ENCODE measurements at regions not wholly inside any gene's neighbourhood (a gene's known extent, or its start where the extent isn't known, plus 50 kb on each side); places are given as distances from the start of the nearest gene placed in this dataset.
"Not testable (repeated sequence)": the region's sequence is repeated elsewhere in the genome, so short reads cannot be mapped to it uniquely, and the experiment has no call there.

GRCh38 chrX:140337263-140337662 is 167.6 kb downstream of the SOX3 start:
- DNase-seq, result no peak

- no peak for DNase-seq
These were observed 186.6 kb downstream of the SOX3 start for GRCh38 chrX:140318296-140318695.

- DNase-seq, result no peak
These were observed 187.4 kb downstream of the SOX3 start for GRCh38 chrX:140317462-140317861.

GRCh38 chrX:140298960-140299825 is 205.7 kb downstream of the SOX3 start:
- no peak for DNase-seq

GRCh38 chrX:140297273-140297672 is 207.6 kb downstream of the SOX3 start:
- DNase-seq, result no peak

GRCh38 chrX:140292961-140293360 is 211.9 kb downstream of the SOX3 start:
- DNase-seq, result no peak

- DNase-seq, result no peak
These were observed 212.7 kb downstream of the SOX3 start for GRCh38 chrX:140292188-140292587.

GRCh38 chrX:140274811-140275525 is 229.9 kb downstream of the SOX3 start:
- no peak for DNase-seq

- no peak for DNase-seq
These were observed 230.9 kb downstream of the SOX3 start for GRCh38 chrX:140273921-140274320.

- no peak for DNase-seq
These were observed 254.5 kb downstream of the SOX3 start for GRCh38 chrX:140250391-140250790.

GRCh38 chrX:140249088-140249487 is 255.8 kb downstream of the SOX3 start:
- no peak for DNase-seq

- no peak for DNase-seq
These were observed 263.9 kb upstream of the CXorf66 start for GRCh38 chrX:140229191-140229590.

- not testable (repeated sequence) for DNase-seq
These were observed 260.7 kb upstream of the CXorf66 start for GRCh38 chrX:140226037-140226436.

GRCh38 chrX:140215894-140216293 is 250.6 kb upstream of the CXorf66 start:
- DNase-seq, result not testable (repeated sequence)

- not testable (repeated sequence) for DNase-seq
These were observed 249.2 kb upstream of the CXorf66 start for GRCh38 chrX:140214518-140214917.

GRCh38 chrX:140206657-140207056 is 241.3 kb upstream of the CXorf66 start:
- no peak for DNase-seq

- no peak for DNase-seq
These were observed 225.3 kb upstream of the CXorf66 start for GRCh38 chrX:140190441-140191108.

- no peak for DNase-seq
These were observed 215.3 kb upstream of the CXorf66 start for GRCh38 chrX:140180585-140180984.

- no peak for DNase-seq
These were observed 212.5 kb upstream of the CXorf66 start for GRCh38 chrX:140177821-140178220.

GRCh38 chrX:140172401-140172800 is 207.1 kb upstream of the CXorf66 start:
- no peak for DNase-seq

- no peak for DNase-seq
These were observed 202.2 kb upstream of the CXorf66 start for GRCh38 chrX:140167551-140167950.

- no peak for DNase-seq
These were observed 200.5 kb upstream of the CXorf66 start for GRCh38 chrX:140165849-140166248.

- DNase-seq, result no peak
These were observed 199.1 kb upstream of the CXorf66 start for GRCh38 chrX:140164391-140164790.

Measured in stimulated activated CD4-positive, alpha-beta T cell treated with anti-CD3 and anti-CD28 coated beads, Interleukin-4, amount 100 ng/mL, for 1 hour (primary cell).